ENCODE measurements at regions not wholly inside any gene's neighbourhood (a gene's known extent, or its start where the extent isn't known, plus 50 kb on each side); places are given as distances from the start of the nearest gene placed in this dataset.

DNA sequence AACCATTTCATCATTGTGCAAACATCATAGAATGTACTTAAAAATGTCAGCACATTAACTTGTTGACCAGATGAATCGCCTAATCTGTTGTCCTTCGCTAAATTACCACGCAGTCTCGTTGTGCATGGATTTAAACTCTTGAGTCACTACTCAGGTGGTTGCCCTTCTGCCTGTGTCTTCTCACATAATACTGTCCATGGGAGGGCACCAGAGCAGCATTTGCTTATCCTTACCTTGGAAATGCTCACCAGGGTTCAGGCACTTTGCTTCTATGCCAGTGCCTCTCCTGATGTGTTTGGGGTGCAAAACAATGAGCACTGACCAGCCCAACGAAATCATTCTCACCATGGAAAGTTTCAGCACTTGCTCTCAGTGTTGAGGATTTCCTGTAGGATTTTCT is 559.9 kb downstream of the RWDD3 start:
- TF ChIP-seq, protein P1, sequence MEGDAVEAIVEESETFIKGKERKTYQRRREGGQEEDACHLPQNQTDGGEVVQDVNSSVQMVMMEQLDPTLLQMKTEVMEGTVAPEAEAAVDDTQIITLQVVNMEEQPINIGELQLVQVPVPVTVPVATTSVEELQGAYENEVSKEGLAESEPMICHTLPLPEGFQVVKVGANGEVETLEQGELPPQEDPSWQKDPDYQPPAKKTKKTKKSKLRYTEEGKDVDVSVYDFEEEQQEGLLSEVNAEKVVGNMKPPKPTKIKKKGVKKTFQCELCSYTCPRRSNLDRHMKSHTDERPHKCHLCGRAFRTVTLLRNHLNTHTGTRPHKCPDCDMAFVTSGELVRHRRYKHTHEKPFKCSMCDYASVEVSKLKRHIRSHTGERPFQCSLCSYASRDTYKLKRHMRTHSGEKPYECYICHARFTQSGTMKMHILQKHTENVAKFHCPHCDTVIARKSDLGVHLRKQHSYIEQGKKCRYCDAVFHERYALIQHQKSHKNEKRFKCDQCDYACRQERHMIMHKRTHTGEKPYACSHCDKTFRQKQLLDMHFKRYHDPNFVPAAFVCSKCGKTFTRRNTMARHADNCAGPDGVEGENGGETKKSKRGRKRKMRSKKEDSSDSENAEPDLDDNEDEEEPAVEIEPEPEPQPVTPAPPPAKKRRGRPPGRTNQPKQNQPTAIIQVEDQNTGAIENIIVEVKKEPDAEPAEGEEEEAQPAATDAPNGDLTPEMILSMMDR (IDR thresholded peaks at IDR 0.05) = no peak
- TF ChIP-seq POLR2A (IDR thresholded peaks at IDR 0.05) = no peak
